ENCODE measurements at regions not wholly inside any gene's neighbourhood (a gene's known extent, or its start where the extent isn't known, plus 50 kb on each side); places are given as distances from the start of the nearest gene placed in this dataset.

GRCh38 chr6:129778793-129779192 lies 68.8 kb upstream of the ARHGAP18 start:
- DNase-seq = no peak

DNA sequence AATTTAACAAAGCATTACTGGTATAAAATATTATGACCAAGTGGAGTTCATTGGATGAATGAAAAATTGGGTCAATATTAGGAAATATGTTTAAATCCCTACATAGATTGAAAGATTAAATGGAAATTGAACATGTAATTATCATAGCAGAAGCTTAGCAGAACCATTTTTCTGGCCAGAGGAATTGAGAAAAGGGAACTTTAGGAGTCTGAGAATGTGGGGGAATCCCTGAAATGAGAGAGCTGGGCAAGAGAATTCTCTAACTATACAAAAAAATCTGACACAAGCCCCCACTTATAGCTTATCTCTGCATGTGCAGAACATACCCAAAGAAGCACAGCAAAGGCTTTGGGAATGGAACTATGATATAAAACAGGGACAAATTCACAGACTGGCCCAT lies 67.4 kb upstream of the ARHGAP18 start:
- DNase-seq = no peak

DNA sequence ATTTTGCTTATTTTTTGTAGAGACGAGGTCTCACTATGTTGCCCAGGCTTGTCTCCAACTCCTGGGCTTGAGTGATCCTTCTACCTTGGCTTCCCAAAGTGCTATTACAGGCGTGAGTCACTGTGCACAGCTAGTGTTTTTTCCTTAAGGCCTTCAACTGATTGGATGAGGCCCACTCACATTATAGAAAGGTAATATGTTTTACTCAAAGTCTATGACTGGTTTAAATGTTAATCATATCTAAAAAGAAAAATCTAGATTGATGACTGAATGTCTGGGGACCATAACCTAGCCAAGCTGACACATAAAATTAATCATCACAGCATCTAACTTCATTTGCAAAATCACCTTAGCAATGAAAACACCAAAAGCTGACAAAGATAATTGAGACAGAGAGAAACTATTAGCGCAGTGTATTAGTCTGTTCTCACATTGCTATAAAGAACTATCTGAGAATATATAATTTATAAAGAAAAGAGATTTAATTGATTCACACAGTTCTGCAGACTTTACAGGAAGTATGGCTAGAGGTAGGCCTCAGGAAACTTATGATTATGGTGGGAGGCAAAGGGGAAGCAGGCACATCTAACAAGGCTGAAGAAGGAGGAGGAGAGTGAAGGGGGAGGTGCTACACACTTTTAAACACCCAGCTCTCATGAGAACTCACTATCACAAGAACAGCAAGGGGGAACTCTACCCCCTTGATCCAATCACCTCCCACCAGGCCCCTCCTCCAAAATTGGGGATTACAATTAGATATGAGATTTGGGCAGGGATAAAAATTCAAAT lies 66.8 kb upstream of the ARHGAP18 start:
- no peak for DNase-seq

DNA sequence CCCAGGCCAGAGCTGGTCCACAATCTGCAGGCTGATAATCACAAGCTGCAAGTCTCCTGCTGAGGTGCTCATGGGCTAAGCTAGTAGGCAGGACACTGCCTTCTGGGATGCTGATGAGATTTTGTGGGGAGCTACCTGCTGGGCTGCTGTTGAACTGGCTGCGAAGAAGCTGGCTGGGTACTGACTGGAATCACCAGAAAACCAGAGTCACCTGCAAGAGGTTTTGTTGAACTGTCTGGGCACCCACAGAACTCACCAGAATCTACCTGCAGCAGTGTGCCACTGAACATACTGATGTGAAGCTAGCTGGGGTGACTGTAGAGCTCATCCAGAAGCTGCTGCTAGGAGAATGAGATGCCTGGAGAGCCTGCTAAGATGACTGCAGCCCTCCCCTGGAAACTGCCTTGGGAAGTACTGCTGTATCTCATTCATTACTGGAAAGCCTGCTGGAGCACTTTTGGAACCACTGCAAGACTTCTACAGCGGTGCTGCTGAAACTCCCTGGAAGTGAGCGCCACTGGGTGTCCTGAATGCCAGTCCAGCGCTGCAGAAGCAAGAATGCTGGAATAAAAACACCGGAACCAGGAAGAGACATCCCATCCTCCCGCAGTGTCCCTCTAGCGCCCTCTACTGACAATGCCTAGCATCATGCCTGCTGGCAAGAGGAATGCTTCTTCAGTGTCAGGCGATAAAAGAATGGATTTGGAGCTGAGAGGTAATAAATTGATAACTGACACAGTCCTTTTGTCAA lies 64.9 kb upstream of the ARHGAP18 start:
- DNase-seq = peak; percentile 58 to 59

GRCh38 chr6:129773304-129773703 lies 63.3 kb upstream of the ARHGAP18 start:
- DNase-seq = no peak

DNA sequence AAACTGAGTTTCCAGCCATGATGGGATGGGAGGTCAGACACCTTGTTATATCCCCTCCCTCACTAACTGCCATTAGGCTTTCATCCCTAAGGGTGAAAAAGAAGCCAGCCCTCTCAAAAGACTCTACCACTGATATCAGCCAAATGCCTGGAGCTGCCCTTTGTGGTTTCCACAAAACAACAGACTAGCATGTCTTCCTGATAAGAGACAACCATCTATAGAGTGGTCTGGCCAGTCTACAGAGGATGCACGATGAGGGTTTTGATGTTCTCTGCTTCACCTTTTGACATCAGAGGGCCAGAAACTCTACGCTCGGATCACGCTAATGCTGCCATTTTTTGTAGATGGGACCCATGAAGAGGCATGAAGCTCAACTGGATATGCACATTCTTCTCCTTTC lies 61.7 kb upstream of the ARHGAP18 start:
- no peak for DNase-seq

DNA sequence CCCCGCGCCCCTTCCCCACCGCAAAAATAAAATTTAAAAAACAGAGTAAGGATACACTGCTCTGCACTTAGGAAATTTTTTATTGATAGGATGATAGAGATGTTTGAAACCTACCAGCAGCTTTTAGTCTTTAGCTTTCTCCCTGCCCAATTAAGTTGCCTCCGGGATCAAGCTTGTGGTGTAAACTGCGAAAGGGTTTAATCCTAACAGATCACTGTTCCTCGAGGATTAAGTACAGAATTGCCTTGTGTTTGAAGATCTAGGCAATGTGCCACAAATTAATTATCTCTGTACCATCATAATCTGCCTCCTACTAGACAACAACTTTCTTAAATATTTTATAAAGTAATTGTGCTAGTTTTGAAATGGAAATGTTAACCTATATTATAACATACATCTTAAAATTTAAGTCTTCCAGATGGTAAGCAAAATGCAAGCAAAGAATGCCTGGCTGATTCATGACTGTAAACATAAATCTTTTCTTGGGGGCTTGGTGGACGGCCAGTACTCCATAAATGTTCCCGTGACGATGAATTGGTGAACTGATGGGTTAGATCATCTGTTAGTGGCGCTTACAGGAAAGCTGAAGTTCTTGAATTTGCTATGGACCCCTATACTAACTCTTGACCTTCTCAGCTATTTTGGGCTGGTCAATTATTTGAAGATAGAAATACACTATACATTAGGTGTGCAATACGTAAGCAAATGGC lies 58.0 kb upstream of the ARHGAP18 start:
- no peak for DNase-seq

DNA sequence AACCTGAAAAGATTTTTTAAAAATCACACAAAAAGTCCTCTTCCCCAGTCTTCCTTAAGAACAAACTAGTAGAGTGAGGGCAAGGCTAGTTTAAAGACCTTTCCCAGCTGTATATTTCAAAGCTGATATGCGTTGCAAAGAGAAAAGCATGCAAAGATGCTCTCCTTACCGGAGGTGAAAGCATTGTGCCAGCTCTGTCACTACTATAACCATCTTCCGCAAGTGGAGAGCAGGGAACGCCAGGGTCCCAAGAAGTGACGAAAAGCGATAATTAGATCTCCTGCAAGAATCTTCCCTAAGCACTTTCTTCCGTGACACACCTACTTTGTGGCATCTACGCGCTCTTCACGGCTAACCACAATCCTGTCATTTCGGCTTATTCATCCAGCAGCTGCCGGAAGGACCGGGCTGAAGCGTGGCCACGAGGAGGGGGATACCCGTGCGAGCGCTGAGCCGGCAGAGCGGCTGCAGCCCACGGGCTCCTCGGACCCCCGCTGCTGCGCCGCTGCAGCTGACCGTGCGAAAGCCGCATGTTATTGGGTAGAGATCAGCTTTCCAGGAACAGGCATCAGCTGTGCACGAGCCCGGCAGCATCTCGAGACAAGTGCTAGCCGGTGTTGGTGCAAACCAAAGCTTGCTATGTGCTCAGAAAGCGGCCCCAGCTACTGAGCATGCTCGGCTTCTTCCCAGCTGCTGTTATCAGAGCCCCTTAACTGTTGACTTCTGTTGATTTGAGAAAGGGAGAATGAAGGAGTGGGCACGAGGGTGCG lies 57.2 kb upstream of the ARHGAP18 start:
- DNase-seq = peak; percentile 75 to 79

DNA sequence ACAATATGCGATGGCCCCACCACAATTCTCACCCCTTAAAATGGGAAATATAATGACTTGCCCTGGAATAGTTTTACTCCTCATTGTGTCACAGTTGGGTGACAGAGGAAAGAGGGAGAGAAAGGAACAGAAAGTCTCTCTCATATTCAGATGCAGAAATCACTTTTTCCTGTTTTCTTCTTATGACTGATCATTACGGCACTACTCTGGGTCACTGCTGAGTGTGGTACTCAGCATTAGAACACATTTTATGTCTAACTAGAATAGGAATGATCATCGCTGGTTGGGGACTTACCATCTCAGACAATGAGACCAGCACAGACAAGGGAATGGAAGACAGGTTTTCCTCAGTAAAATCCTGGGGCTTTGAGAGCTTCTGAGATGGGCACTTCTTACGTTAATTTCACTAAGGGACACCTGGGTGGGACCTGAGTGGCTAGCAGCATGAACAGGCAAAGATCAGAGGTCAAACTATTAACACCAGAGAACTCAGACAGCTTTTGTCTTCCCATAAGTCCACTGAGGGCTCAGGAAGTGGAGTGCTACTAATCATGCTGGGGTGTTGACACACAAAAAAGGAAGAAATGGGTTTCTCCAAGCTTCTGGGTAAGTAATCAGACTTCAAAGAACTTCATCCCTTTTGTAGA lies 54.9 kb upstream of the ARHGAP18 start:
- DNase-seq = no peak

GRCh38 chr6:129759796-129760605 lies 50.0 kb upstream of the ARHGAP18 start:
- no peak for DNase-seq

All from activated T-cell treated with anti-CD3 and anti-CD28 coated beads, Interleukin-2, amount 50 U/mL, for 48 hours (primary cell).